ENCODE measurements at regions not wholly inside any gene's neighbourhood (a gene's known extent, or its start where the extent isn't known, plus 50 kb on each side); places are given as distances from the start of the nearest gene placed in this dataset.
A peak's percentile ranks its signal among the peaks of the same experiment; 100 is the strongest.
"Not testable (repeated sequence)": the region's sequence is repeated elsewhere in the genome, so short reads cannot be mapped to it uniquely, and the experiment has no call there.

GRCh38 chr12:124705545-124706138, 138.2 kb upstream of the NCOR2 start:
- no peak for DNase-seq

GRCh38 chr12:124704619-124705018, 137.2 kb upstream of the NCOR2 start:
- DNase-seq: no peak

GRCh38 chr12:124703856-124704255, 136.4 kb upstream of the NCOR2 start:
- no peak for DNase-seq

GRCh38 chr12:124702736-124703135, 135.3 kb upstream of the NCOR2 start:
- no peak for DNase-seq

GRCh38 chr12:124700810-124701592, 133.6 kb upstream of the NCOR2 start:
- DNase-seq: no peak

- no peak for DNase-seq
Observed at GRCh38 chr12:124699909-124700308, 132.5 kb upstream of the NCOR2 start.

- DNase-seq: no peak
Observed at GRCh38 chr12:124698998-124699305, 131.5 kb upstream of the NCOR2 start.

- no peak for DNase-seq
Observed at GRCh38 chr12:124698211-124698997, 131.0 kb upstream of the NCOR2 start.

GRCh38 chr12:124697722-124698121, 130.3 kb upstream of the NCOR2 start:
- DNase-seq: not testable (repeated sequence)

GRCh38 chr12:124696693-124697476, 129.5 kb upstream of the NCOR2 start:
- peak; percentile 47 for DNase-seq

- DNase-seq: peak; percentile 60
Observed at GRCh38 chr12:124695861-124696260, 128.4 kb upstream of the NCOR2 start.

GRCh38 chr12:124694846-124695497, 127.6 kb upstream of the NCOR2 start:
- DNase-seq: peak; percentile 80

GRCh38 chr12:124694250-124694649, 126.8 kb upstream of the NCOR2 start:
- DNase-seq: no peak

GRCh38 chr12:124693111-124693723, 125.8 kb upstream of the NCOR2 start:
- DNase-seq: no peak

GRCh38 chr12:124692443-124692842, 125.0 kb upstream of the NCOR2 start:
- DNase-seq: no peak

- DNase-seq: no peak
Observed at GRCh38 chr12:124691429-124691828, 124.0 kb upstream of the NCOR2 start.

- no peak for DNase-seq
Observed at GRCh38 chr12:124689631-124690030, 122.2 kb upstream of the NCOR2 start.

- DNase-seq: no peak
Observed at GRCh38 chr12:124688356-124688992, 121.1 kb upstream of the NCOR2 start.

GRCh38 chr12:124687917-124688316, 120.5 kb upstream of the NCOR2 start:
- peak; percentile 29 for DNase-seq

GRCh38 chr12:124687174-124687902, 119.9 kb upstream of the NCOR2 start:
- DNase-seq: no peak

Measured in SHP77 treated with DMSO at 0.1 percent for 48 hours (cell line).